Anterior cingulate cortex (tissue), 58 donors: ENCODE measurements at regions not wholly inside any gene's neighbourhood (a gene's known extent, or its start where the extent isn't known, plus 50 kb on each side); places are given as distances from the start of the nearest gene placed in this dataset.
"Not testable (repeated sequence)": the region's sequence is repeated elsewhere in the genome, so short reads cannot be mapped to it uniquely, and the experiment has no call there.

Experiments
- DNase-seq, 58 donors: peaks; one replicate each; lab custom pipeline; 2025; lab: John Stamatoyannopoulos, UW

DNA sequence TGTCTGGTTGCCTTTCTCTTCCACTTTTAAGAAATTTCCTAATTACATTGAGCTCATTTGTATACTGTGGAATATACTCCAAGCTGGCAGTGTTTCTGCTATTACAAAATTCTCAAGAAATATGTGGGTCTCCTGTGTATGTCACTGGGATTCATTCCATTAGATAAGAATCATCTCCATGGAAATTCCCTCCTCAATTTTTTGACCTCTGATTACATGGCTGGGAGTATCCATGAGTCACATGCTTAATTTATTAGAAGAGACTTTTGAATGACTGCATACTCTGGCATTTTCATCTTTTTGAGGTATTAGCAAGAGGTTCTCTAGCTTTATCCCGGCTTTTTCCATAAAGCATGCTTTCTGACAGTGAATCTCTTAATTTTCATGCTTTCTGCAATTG, 665.5 kb upstream of the CNTNAP5 start:
- no peak for DNase-seq

- DNase-seq, result no peak
Observed at GRCh38 chr2:123362671-123363440, 662.2 kb upstream of the CNTNAP5 start.

- DNase-seq, result no peak
Observed at GRCh38 chr2:123363826-123364225, 661.3 kb upstream of the CNTNAP5 start.

- no peak for DNase-seq
Observed at GRCh38 chr2:123364243-123364896, 660.7 kb upstream of the CNTNAP5 start.

GRCh38 chr2:123366239-123366837, 658.7 kb upstream of the CNTNAP5 start:
- DNase-seq, result no peak

- DNase-seq, result no peak
Observed at GRCh38 chr2:123370186-123370585, 654.9 kb upstream of the CNTNAP5 start.

GRCh38 chr2:123371535-123371934, 653.6 kb upstream of the CNTNAP5 start:
- DNase-seq, result no peak

DNA sequence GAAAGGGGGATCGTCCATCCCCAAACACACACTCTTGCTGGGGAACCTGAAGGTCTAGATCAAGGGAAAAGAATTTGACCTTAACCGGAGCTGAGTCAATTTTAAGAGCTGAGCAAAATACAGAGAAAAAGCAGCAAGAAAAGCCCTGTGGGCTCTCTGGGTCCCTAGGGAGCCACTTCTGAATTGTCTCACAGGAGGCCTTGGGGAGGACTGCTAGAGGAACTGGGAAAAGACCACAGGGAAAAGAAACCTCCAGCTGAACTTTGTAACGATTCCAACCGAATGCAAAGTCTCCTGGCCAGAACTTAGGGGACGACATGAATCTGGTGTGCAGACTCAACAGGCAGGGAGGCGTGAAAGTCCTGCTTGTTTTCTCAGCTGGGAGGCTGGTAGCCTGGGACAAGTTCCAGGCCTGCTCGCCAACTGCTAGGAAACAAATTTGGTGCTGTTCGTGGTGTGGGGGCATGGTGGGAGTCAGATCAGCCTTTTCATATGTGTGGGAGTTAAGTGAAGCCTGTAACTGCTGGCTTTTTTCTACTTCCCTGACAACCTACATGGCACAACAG, 644.6 kb upstream of the CNTNAP5 start:
- DNase-seq, result peak in 20 of 58 donors; percentile 1 to 32 (median 7)

- no peak for DNase-seq
Observed at GRCh38 chr2:123415678-123416077, 609.4 kb upstream of the CNTNAP5 start.

GRCh38 chr2:123419976-123420375, 605.1 kb upstream of the CNTNAP5 start:
- DNase-seq, result no peak

- no peak for DNase-seq
Observed at GRCh38 chr2:123434546-123435395, 590.3 kb upstream of the CNTNAP5 start.

DNA sequence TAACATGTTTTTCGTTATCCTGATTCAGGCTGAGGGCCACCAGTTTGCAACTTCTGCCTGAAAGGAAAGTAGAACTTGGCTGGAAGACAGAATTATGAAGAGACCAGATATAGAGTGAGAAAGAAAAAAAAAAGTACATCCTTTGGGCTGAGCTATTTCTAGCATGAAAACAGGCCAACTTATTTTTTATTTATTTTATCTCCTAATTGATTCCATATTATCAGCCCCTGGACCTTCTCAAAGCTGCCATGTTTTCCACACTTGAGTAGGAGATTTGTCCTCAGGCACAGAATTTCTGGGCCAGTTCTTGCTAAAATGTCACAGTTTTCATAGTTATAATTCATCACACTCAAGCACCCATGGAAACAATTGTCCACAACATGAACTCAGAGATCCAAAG, 586.8 kb upstream of the CNTNAP5 start:
- DNase-seq, result no peak

DNA sequence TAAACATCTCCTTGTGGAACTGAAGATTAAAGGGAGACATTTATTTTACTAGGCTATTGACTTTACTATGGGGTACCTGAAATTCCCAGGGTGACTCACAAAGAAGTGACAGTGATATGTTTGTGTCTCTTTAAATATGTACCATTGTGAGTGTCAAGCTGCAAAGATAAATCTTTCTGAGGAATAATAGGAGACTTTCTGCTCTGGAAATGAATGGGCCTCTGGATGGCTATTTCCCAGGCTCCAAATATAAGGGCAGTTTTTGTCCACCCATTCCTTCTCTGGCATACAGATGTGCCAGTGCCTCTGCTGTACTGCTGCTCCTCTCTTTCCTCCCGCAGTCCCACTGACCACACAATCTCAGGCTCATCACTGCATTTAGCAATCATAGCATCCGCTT, 586.4 kb upstream of the CNTNAP5 start:
- DNase-seq, result peak in 1 of 58 donors; percentile 0

DNA sequence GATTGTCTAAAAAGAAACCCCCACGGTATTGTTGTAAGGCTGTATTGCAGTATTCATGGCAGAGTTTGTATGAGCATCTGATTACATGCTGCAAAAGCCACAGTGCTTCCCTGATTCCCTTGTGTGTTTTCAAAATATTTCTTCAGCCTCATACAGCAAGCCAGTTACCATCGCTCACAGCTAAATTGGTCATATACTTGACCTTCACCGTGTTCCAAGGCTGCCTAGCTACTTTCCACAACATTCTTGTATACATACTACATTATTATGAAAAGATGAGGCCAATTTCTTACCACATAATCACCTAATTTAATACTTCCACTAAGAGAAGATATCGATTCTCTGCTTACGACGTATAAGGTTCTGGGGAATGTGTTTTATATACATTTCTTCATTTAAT, 576.3 kb upstream of the CNTNAP5 start:
- DNase-seq, result no peak

GRCh38 chr2:123451542-123451941, 573.5 kb upstream of the CNTNAP5 start:
- DNase-seq, result no peak

DNA sequence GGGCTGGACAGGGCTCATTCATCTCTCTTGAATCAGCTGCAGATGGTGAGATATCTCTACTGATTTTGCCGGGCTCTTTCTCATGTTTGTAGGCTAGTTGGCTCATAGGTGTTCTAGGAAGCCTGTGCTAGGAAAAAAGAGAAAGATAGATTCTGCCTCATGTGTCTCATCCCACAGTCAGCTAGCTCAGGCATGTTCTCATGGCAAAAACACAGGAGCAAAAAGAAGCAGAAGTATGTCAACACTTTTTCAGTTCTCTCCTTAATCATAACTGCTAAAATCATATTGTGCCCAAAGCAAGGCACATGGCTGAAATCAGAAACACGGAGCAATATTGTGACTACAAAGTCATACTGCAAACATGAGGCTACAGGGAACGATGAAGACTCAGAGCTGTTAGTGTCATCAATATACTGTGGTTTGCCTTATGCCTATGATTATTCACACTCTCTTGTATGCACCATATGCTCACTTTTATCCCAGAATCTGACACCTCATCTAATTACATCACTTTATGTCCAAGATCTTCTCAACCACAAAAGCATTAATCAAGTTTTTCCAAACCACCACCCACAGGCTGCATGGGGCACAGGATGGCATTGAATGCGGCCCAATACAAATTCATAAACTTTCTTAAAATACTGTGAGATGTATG, 571.9 kb upstream of the CNTNAP5 start:
- DNase-seq, result no peak

DNA sequence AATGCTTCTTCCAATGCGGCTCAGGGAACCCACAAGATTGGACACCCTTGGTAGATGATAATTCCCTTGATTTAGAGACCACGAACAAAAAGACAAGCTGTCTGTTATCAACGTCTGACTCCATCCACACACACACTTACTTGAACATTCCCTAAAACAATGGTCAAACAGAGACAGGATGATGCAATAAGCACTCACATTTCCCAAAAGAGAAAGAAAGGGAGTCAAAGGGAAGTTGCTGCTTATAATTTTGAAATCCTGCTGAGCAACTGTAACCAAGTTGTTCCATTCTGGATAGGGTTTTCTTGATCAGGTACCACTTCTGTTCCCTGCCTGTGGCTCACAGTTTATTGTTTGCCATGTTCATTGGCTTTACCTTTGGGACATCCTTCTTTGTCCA, 571.3 kb upstream of the CNTNAP5 start:
- no peak for DNase-seq

- DNase-seq, result not testable (repeated sequence)
Observed at GRCh38 chr2:123455234-123455633, 569.9 kb upstream of the CNTNAP5 start.

GRCh38 chr2:123456416-123456815, 568.7 kb upstream of the CNTNAP5 start:
- DNase-seq, result no peak

DNA sequence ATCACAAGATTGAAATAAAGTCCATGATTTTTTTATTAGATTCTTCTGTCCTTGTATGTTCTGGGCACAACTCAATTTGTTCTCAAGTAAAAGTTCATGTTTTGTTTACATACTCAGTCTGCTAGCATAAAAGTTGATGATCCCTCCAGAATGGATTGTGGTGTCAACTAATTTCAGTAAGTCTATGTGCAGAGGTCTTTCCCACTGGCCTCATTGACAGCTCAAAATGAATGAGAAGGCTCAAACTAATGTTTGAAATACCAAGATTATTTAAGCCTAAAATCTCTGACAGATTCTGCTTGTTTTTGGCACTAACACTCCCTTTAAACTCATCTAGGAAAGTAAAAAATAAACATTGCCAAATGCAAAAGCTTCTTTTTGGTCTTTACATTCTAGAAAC, 561.2 kb upstream of the CNTNAP5 start:
- no peak for DNase-seq
